DOHH2 (cell line): ENCODE measurements at regions not wholly inside any gene's neighbourhood (a gene's known extent, or its start where the extent isn't known, plus 50 kb on each side); places are given as distances from the start of the nearest gene placed in this dataset.

ENCODE experiments used
- H3F3A ChIP-seq: fragments of 200-600 bp; sonication (generic), shearing (Covaris generic); 2 replicates; pipeline ENCODE4 v1.6.0; 2016; ENCODE audit warnings: antibody characterized with exemption, mild to moderate bottlenecking; ENCODE audit not compliant: control insufficient read depth, insufficient read depth
- H3K27ac ChIP-seq: fragments of 200-600 bp; sonication (generic); 2 replicates; pipeline ENCODE4 v1.5.1; 2014; ENCODE audit warnings: low read depth, mild to moderate bottlenecking, low read length, moderate library complexity
- H3K27me3 ChIP-seq: fragments of 200-600 bp; sonication (generic); 2 replicates; pipeline ENCODE4 v1.6.1; 2014; ENCODE audit warnings: mild to moderate bottlenecking, low read length, mixed read lengths; ENCODE audit not compliant: control insufficient read depth
- H3K36me3 ChIP-seq: fragments of 200-600 bp; sonication (generic); 2 replicates; pipeline ENCODE4 v1.6.1; 2014; ENCODE audit warnings: mild to moderate bottlenecking, low read length, moderate library complexity, mixed read lengths; ENCODE audit not compliant: control insufficient read depth
- H3K4me1 ChIP-seq: fragments of 200-600 bp; sonication (generic); 2 replicates; pipeline ENCODE4 v1.6.1; 2014; ENCODE audit warnings: mild to moderate bottlenecking, low read length, mixed read lengths; ENCODE audit not compliant: control insufficient read depth
- H3K4me2 ChIP-seq: fragments of 200-600 bp; sonication (generic); 2 replicates; pipeline ENCODE4 v1.6.0; 2014; ENCODE audit warnings: mild to moderate bottlenecking, low read length, moderate library complexity
- H3K4me3 ChIP-seq: fragments of 200-600 bp; sonication (generic); 2 replicates; pipeline ENCODE4 v1.5.1; 2014; ENCODE audit warnings: mild to moderate bottlenecking, low read length, mixed read lengths
- H3K79me2 ChIP-seq: fragments of 200-600 bp; sonication (generic); 2 replicates; pipeline ENCODE4 v1.6.1; 2014; ENCODE audit warnings: mild to moderate bottlenecking, low read length, mixed read lengths; ENCODE audit not compliant: control insufficient read depth
- H3K9me2 ChIP-seq: fragments of 200-600 bp; sonication (generic); replicated peaks from 2 replicates; pipeline ENCODE4 v1.6.1; 2014; ENCODE audit warnings: mild to moderate bottlenecking, low read length, mixed read lengths; ENCODE audit not compliant: control insufficient read depth
- H3K9me3 ChIP-seq: fragments of 200-600 bp; sonication (generic); 2 replicates; pipeline ENCODE4 v1.6.1; 2014; ENCODE audit warnings: antibody characterized with exemption, low read length, mixed read lengths; ENCODE audit not compliant: control insufficient read depth, insufficient read depth
- H4K20me1 ChIP-seq: fragments of 200-600 bp; sonication (generic); 2 replicates; pipeline ENCODE4 v1.6.0; 2014; ENCODE audit warnings: low read depth, mild to moderate bottlenecking, antibody characterized with exemption, low read length, moderate library complexity; ENCODE audit not compliant: control insufficient read depth, insufficient read depth
- CTCF ChIP-seq: fragments of 200-600 bp; sonication (generic); IDR thresholded peaks from one replicate; pipeline ENCODE4 v1.5.1; 2014; ENCODE audit warnings: antibody characterized with exemption, mild to moderate bottlenecking, low read depth, low read length; ENCODE audit not compliant: poor library complexity, severe bottlenecking
- EZH2phosphoT487 ChIP-seq: fragments of 200-600 bp; sonication (generic); IDR thresholded peaks from 2 replicates; pipeline ENCODE4 v1.6.1; 2017; ENCODE audit warnings: borderline replicate concordance, mild to moderate bottlenecking, antibody characterized with exemption, low read length, moderate library complexity, mixed read lengths

GRCh38 chr2:242012956-242013764 lies 143.6 kb downstream of the RTP5 start:
- TF ChIP-seq EZH2phosphoT487 (no peak), CTCF (no peak)
- Histone ChIP-seq H3K4me3 (no peak overlapping the region), H3K79me2 (no peaks in the 10 kb centered on the region), H3F3A (peaks cover 16% of the 10 kb centered on the region), H4K20me1 (no peaks in the 10 kb centered on the region), H3K4me2 (no peak overlapping the region), H3K36me3 (no peaks in the 10 kb centered on the region), H3K9me3 (no peaks in the 10 kb centered on the region; the same call in 1 of the 2 replicates), H3K27ac (no peak overlapping the region), H3K9me2 (no peaks in the 10 kb centered on the region), H3K4me1 (no peaks in the 10 kb centered on the region), H3K27me3 (no peaks in the 10 kb centered on the region)

- Histone ChIP-seq H3K9me3 (no peaks in the 10 kb centered on the region; the same call in 1 of the 2 replicates), H3K36me3 (no peaks in the 10 kb centered on the region), H3K4me3 (no peak overlapping the region), H3K79me2 (no peaks in the 10 kb centered on the region), H3K27ac (no peak overlapping the region), H3K27me3 (no peaks in the 10 kb centered on the region), H3K4me2 (no peak overlapping the region), H3F3A (peaks cover 16% of the 10 kb centered on the region), H3K4me1 (peaks cover 4% of the 10 kb centered on the region; the same call in 1 of the 2 replicates), H3K9me2 (no peaks in the 10 kb centered on the region), H4K20me1 (no peaks in the 10 kb centered on the region)
- no peak for TF ChIP-seq CTCF
- no peak for TF ChIP-seq EZH2phosphoT487
These were observed 144.2 kb downstream of the RTP5 start for GRCh38 chr2:242013771-242014170.

GRCh38 chr2:242015108-242016065 lies 145.9 kb downstream of the RTP5 start:
- no peak overlapping the region for H3K27ac ChIP-seq
- no peaks in the 10 kb centered on the region for H3K9me2 ChIP-seq
- peaks cover 10% of the 10 kb centered on the region for H3F3A ChIP-seq
- H3K36me3 ChIP-seq, result no peaks in the 10 kb centered on the region
- no peak for TF ChIP-seq EZH2phosphoT487
- TF ChIP-seq CTCF, result no peak
- no peak overlapping the region for H3K4me3 ChIP-seq
- peaks cover 5% of the 10 kb centered on the region; the same call in 1 of the 2 replicates for H3K4me1 ChIP-seq
- H3K79me2 ChIP-seq, result no peaks in the 10 kb centered on the region
- no peaks in the 10 kb centered on the region for H3K9me3 ChIP-seq
- H3K4me2 ChIP-seq, result no peak overlapping the region
- no peaks in the 10 kb centered on the region for H3K27me3 ChIP-seq
- no peaks in the 10 kb centered on the region for H4K20me1 ChIP-seq
